ENCODE measurements at regions not wholly inside any gene's neighbourhood (a gene's known extent, or its start where the extent isn't known, plus 50 kb on each side); places are given as distances from the start of the nearest gene placed in this dataset.

DNA sequence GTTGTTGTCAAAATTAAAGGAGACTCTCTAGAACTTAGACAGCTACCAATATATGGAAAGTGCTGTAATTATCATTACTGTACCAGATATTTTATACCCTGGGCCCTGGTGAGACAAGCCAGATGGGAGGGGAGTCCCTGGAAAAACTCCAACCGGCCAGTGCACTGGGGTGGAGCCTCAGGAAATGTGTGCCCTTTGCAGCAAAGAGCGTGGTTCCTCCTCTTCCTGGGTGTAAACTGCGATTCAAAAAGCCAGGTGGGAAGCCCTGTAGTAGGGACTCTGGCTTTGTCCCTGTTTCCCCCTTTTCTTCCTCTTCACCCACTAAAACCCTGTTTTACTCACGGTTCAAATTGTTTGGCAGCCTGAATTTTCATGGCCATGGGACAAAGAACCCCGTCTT lies 812.3 kb downstream of the PLA2G4A start:
- TF ChIP-seq POLR2AphosphoS5 (IDR thresholded peaks at IDR 0.05) (no peak), CTCF (IDR thresholded peaks at IDR 0.05) (no peak), POLR2A (IDR thresholded peaks at IDR 0.05) (no peak), EP300 (IDR thresholded peaks at IDR 0.05) (no peak)

Data from sigmoid colon (tissue), 4 donors.